A549 (cell line): ENCODE measurements at regions not wholly inside any gene's neighbourhood (a gene's known extent, or its start where the extent isn't known, plus 50 kb on each side); places are given as distances from the start of the nearest gene placed in this dataset.

Experiments used
- ATAC-seq, 2 experiments: fragments of 200-7000 bp in 1 of 2; fragments of >200 bp in 1 of 2; cut with Nextera tagmentation in 1 of 2; cut with Tn5 transposase in 1 of 2; 3 replicates each; pipeline versions ENCODE4 v1.8.0 to v1.9.1; 2018 to 2020; ENCODE audit warnings: mild to moderate bottlenecking in 1 of 2, moderate library complexity in 1 of 2
- CTCF ChIA-PET: fragments of 300-600 bp; sonication (Branson Sonifier 250); formaldehyde crosslinking; extraction: SDS; loops from one replicate; lab custom pipeline; 2021; ENCODE audit warnings: antibody characterized with exemption, inconsistent platforms; lab: Yijun Ruan, JAX
- POLR2A ChIA-PET: fragments of 350-600 bp; formaldehyde crosslinking; extraction: SDS; loops from one replicate; lab custom pipeline; 2021; ENCODE audit warnings: antibody characterized with exemption, inconsistent platforms; lab: Yijun Ruan, JAX
- DNase-seq, 2 experiments: peaks; one replicate each; pipeline versions ENCODE4 v3.0.0 to v3.0.0-alpha.2; 2011 to 2016; ENCODE audit warnings: low read depth in 1 of 2, low spot score in 1 of 2
- FAIRE-seq: peaks from 2 replicates; lab custom pipeline; 2011; peaks lifted over from hg19 to GRCh38; lab: Jason Lieb, UNC
- H3K27ac ChIP-seq, 2 experiments: fragments of >200 bp; sonication (Bioruptor Twin); formaldehyde crosslinking; 3 replicates each; pipeline ENCODE4 v1.5.1; 2016 to 2017
- H3K4me1 ChIP-seq: fragments of >200 bp; sonication (Bioruptor Twin); formaldehyde crosslinking; 3 replicates; pipeline ENCODE4 v1.6.1; 2016
- H3K4me2 ChIP-seq: fragments of >200 bp; sonication (Bioruptor Twin); formaldehyde crosslinking; 3 replicates; pipeline ENCODE4 v1.6.1; 2016
- H3K4me3 ChIP-seq: fragments of >200 bp; sonication (Bioruptor Twin); formaldehyde crosslinking; 3 replicates; pipeline ENCODE4 v1.5.1; 2016
- H3K9me3 ChIP-seq: fragments of >200 bp; sonication (Bioruptor Twin); formaldehyde crosslinking; 3 replicates; pipeline ENCODE4 v1.6.1; 2016
- CBX2 ChIP-seq: fragments of 200-600 bp; sonication (generic); IDR thresholded peaks from 2 replicates; pipeline ENCODE4 v1.6.1; 2016; ENCODE audit warnings: low read depth, mild to moderate bottlenecking, borderline replicate concordance
- CHD2 ChIP-seq: fragments of 150-350 bp; IDR thresholded peaks from 2 replicates; pipeline ENCODE4 v1.6.1; 2014; ENCODE audit warnings: low read length; ENCODE audit not compliant: partially characterized antibody
- CHD4 ChIP-seq: fragments of 200-600 bp; sonication (generic); IDR thresholded peaks from 2 replicates; pipeline ENCODE4 v1.6.1; 2016; ENCODE audit warnings: antibody characterized with exemption, mild to moderate bottlenecking, borderline replicate concordance
- E2F6 ChIP-seq: IDR thresholded peaks from 2 replicates; pipeline ENCODE4 v1.6.1; 2012; ENCODE audit warnings: low read depth, borderline replicate concordance
- EHMT2 ChIP-seq: fragments of 200-600 bp; sonication (generic); IDR thresholded peaks from 2 replicates; pipeline ENCODE4 v1.6.1; 2016; ENCODE audit warnings: antibody characterized with exemption, low read depth, mild to moderate bottlenecking, moderate library complexity
- EP300 ChIP-seq, 2 experiments: fragments of >200 bp; sonication (Bioruptor Twin); formaldehyde crosslinking; IDR thresholded peaks; 2 replicates in 1 of 2; 3 replicates in 1 of 2; pipeline ENCODE4 v1.6.1; 2016 to 2017
- FOSB ChIP-seq: fragments of 250-450 bp; sonication (Bioruptor Pico); IDR thresholded peaks from 2 replicates; pipeline ENCODE4 v1.5.0; 2020; ENCODE audit warnings: mild to moderate bottlenecking, moderate library complexity
- FOSL2 ChIP-seq, 2 experiments: fragments of 450-650 bp in 1 of 2; fragments of >200 bp in 1 of 2; sonication (Bioruptor Twin) in 1 of 2; formaldehyde crosslinking; IDR thresholded peaks; 2 replicates each; pipeline versions ENCODE4 v1.5.0 to v1.6.1; 2016 to 2020; ENCODE audit warnings: mild to moderate bottlenecking in 1 of 2, moderate library complexity in 1 of 2
- GATA3 ChIP-seq: IDR thresholded peaks from 2 replicates; pipeline ENCODE4 v1.6.1; 2012; ENCODE audit warnings: borderline replicate concordance
- HOXB5 ChIP-seq: fragments of 250-450 bp; sonication (Bioruptor Pico); IDR thresholded peaks from 2 replicates; pipeline ENCODE4 v1.5.0; 2020; ENCODE audit warnings: mild to moderate bottlenecking, moderate library complexity
- JUNB ChIP-seq: fragments of >200 bp; sonication (Bioruptor Twin); formaldehyde crosslinking; IDR thresholded peaks from 2 replicates; pipeline ENCODE4 v1.6.1; 2016
- MAZ ChIP-seq: fragments of 150-350 bp; IDR thresholded peaks from 2 replicates; pipeline ENCODE4 v1.6.1; 2014; ENCODE audit warnings: antibody characterized with exemption, low read depth, low read length, borderline replicate concordance
- MYC ChIP-seq: IDR thresholded peaks from 2 replicates; pipeline ENCODE4 v1.6.1; 2012; ENCODE audit warnings: mild to moderate bottlenecking, inconsistent platforms, low read length, improper control_type of control experiment, borderline replicate concordance
- NFE2L2 ChIP-seq: fragments of 150-350 bp; conservative IDR thresholded peaks from 2 replicates; pipeline ENCODE4 v1.6.1; 2014; ENCODE audit warnings: low read length
- PHF8 ChIP-seq: fragments of 200-600 bp; sonication (generic); IDR thresholded peaks from 2 replicates; pipeline ENCODE4 v1.6.1; 2016; ENCODE audit warnings: low read depth, mild to moderate bottlenecking, antibody characterized with exemption, moderate library complexity, borderline replicate concordance
- POLR2AphosphoS2 ChIP-seq: conservative IDR thresholded peaks from 2 replicates; pipeline ENCODE4 v1.6.1; 2012; ENCODE audit warnings: low read length, improper control_type of control experiment, inconsistent platforms
- TP53 ChIP-seq: fragments of 250-450 bp; sonication (Bioruptor Pico); IDR thresholded peaks from 2 replicates; pipeline ENCODE4 v1.5.0; 2021; ENCODE audit warnings: mild to moderate bottlenecking, moderate library complexity
- ZC3H11A ChIP-seq: fragments of 450-650 bp; IDR thresholded peaks from 2 replicates; pipeline ENCODE4 v1.6.1; 2014; ENCODE audit warnings: antibody characterized with exemption, mild to moderate bottlenecking
- ZFP36 ChIP-seq: fragments of 450-650 bp; IDR thresholded peaks from 2 replicates; pipeline ENCODE4 v1.6.1; 2014; ENCODE audit warnings: borderline replicate concordance; ENCODE audit not compliant: partially characterized antibody
- WGBS: methylation state at CpG from one replicate; pipeline ENCODE4 v1.1.6; 2017; ENCODE audit errors: missing lambda C conversion rate; 5-methylcytosine and 5-hydroxymethylcytosine counted together
- TF ChIP-seq, protein P1 (sequence below): fragments of >200 bp; sonication (Bioruptor Twin); formaldehyde crosslinking; IDR thresholded peaks from 2 replicates; pipeline ENCODE4 v1.6.1; 2016
- TF ChIP-seq, protein P2 (sequence below): fragments of 250-450 bp; sonication (Bioruptor Pico); IDR thresholded peaks from 2 replicates; pipeline ENCODE4 v1.5.0; 2021; ENCODE audit warnings: mild to moderate bottlenecking, moderate library complexity, borderline replicate concordance
- TF ChIP-seq, protein P3 (sequence below): fragments of 450-650 bp; IDR thresholded peaks from 2 replicates; pipeline ENCODE4 v1.6.1; 2014; ENCODE audit warnings: antibody characterized with exemption
- TF ChIP-seq, protein P4 (sequence below): IDR thresholded peaks from 2 replicates; pipeline ENCODE4 v1.6.1; 2012
- TF ChIP-seq, protein P5 (sequence below): fragments of 150-350 bp; IDR thresholded peaks from 2 replicates; pipeline ENCODE4 v1.6.1; 2014; ENCODE audit warnings: low read depth, mild to moderate bottlenecking, low read length

DNA sequence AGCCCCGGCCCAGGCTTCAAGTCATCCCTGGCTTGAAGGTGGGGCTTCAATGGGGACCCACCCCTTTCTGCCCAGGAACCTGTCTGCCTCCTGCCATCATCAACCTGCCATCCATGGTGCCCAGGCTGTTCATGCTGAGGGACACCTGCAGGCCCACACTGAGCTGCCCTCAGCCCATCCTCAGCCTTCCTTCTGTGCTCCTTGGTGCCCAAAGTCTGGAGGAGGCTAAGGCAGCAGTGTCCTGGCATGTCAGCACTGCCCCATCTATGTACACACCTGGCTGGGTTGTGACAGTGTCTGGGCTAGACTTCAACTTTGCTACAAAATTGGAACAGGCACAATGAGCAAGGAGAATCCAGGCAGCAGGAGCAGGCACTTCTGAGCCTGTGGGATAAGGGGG lies 745.3 kb upstream of the EPHA6 start:
- FAIRE-seq (no peak), ATAC-seq (no peak), DNase-seq (no peak)
- POLR2A ChIA-PET: no interaction called here
- no peak overlapping the region for H3K4me2 ChIP-seq
- no peaks in the 10 kb centered on the region for H3K4me1 ChIP-seq
- WGBS: 10% methylated on average over 1 of the region's 1 CpG
- no peaks in the 10 kb centered on the region for H3K9me3 ChIP-seq
- CTCF ChIA-PET: no interaction called here
- no peak overlapping the region for H3K4me3 ChIP-seq
- TF ChIP-seq FOSL2 (IDR thresholded peaks at IDR 0.05): no peak
- TF ChIP-seq FOSL2 (CRISPR knock-in tag; IDR thresholded peaks at IDR 0.05): no peak
- no peak for TF ChIP-seq POLR2AphosphoS2
- no peak for TF ChIP-seq CHD2
- TF ChIP-seq, protein P1, sequence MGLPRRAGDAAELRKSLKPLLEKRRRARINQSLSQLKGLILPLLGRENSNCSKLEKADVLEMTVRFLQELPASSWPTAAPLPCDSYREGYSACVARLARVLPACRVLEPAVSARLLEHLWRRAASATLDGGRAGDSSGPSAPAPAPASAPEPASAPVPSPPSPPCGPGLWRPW: no peak
- no peak for TF ChIP-seq PHF8
- no peak for TF ChIP-seq EHMT2
- no peak for TF ChIP-seq HOXB5 (CRISPR knock-in tag)
- no peak for TF ChIP-seq CHD4
- TF ChIP-seq, protein P2, sequence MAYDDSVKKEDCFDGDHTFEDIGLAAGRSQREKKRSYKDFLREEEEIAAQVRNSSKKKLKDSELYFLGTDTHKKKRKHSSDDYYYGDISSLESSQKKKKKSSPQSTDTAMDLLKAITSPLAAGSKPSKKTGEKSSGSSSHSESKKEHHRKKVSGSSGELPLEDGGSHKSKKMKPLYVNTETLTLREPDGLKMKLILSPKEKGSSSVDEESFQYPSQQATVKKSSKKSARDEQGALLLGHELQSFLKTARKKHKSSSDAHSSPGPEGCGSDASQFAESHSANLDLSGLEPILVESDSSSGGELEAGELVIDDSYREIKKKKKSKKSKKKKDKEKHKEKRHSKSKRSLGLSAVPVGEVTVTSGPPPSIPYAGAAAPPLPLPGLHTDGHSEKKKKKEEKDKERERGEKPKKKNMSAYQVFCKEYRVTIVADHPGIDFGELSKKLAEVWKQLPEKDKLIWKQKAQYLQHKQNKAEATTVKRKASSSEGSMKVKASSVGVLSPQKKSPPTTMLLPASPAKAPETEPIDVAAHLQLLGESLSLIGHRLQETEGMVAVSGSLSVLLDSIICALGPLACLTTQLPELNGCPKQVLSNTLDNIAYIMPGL (CRISPR knock-in tag): no peak
- TF ChIP-seq TP53 (CRISPR knock-in tag): no peak
- H3K27ac ChIP-seq: no peak overlapping the region

- H3K27ac ChIP-seq: no peak overlapping the region
- CTCF ChIA-PET: no interaction called here
- TF ChIP-seq, protein P3, sequence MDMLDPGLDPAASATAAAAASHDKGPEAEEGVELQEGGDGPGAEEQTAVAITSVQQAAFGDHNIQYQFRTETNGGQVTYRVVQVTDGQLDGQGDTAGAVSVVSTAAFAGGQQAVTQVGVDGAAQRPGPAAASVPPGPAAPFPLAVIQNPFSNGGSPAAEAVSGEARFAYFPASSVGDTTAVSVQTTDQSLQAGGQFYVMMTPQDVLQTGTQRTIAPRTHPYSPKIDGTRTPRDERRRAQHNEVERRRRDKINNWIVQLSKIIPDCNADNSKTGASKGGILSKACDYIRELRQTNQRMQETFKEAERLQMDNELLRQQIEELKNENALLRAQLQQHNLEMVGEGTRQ: no peak
- TF ChIP-seq CHD2 (no peak), MYC (no peak), EP300 (IDR thresholded peaks at IDR 0.05) (no peak), TP53 (CRISPR knock-in tag) (no peak), FOSB (CRISPR knock-in tag) (no peak), MAZ (no peak), PHF8 (no peak), JUNB (no peak), ZC3H11A (no peak), GATA3 (no peak), FOSL2 (IDR thresholded peaks at IDR 0.05) (no peak), FOSL2 (CRISPR knock-in tag; IDR thresholded peaks at IDR 0.05) (no peak), CBX2 (no peak)
- TF ChIP-seq, protein P1: no peak
- TF ChIP-seq, protein P4, sequence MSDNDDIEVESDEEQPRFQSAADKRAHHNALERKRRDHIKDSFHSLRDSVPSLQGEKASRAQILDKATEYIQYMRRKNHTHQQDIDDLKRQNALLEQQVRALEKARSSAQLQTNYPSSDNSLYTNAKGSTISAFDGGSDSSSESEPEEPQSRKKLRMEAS: no peak
- TF ChIP-seq, all 56 proteins: peak for 0
- Histone ChIP-seq H3K9me3 (no peaks in the 10 kb centered on the region), H3K4me2 (no peak overlapping the region), H3K4me1 (no peaks in the 10 kb centered on the region), H3K4me3 (no peak overlapping the region)
- DNase-seq (no peak), ATAC-seq (no peak), FAIRE-seq (no peak)
- POLR2A ChIA-PET: no interaction called here
Observed at GRCh38 chr3:96070678-96071077, 743.7 kb upstream of the EPHA6 start.

DNA sequence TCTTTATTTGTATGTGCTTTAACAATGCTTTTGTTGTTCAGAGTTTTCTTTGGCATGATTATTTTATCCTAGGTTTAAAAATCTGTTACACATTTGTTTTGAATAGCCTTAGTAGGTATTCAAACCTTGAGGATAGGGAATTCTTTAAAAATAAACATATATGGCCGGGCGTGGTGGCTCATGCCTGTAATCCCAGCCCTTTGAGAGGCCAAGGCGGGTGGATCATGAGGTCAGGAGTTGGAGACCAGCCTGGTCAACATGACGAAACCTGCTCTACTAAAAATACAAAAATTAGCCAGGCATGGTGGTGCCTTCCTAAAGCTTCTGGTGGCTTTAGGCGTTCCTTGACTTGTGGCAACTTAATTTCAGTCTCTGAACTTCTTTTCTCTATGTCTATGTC lies 743.3 kb upstream of the EPHA6 start:
- FAIRE-seq (no peak), ATAC-seq (no peak), DNase-seq (no peak)
- H3K4me1 ChIP-seq: no peaks in the 10 kb centered on the region
- H3K4me3 ChIP-seq: no peak overlapping the region
- ChIA-PET POLR2A (no interaction called here), CTCF (no interaction called here)
- H3K9me3 ChIP-seq: no peaks in the 10 kb centered on the region
- WGBS: 15% methylated on average over 5 of the region's 5 CpGs
- no peak overlapping the region for H3K4me2 ChIP-seq
- no peak overlapping the region for H3K27ac ChIP-seq
- no peak for TF ChIP-seq CHD2
- TF ChIP-seq, protein P2 (CRISPR knock-in tag): no peak
- no peak for TF ChIP-seq E2F6
- no peak for TF ChIP-seq NFE2L2
- TF ChIP-seq, protein P5, sequence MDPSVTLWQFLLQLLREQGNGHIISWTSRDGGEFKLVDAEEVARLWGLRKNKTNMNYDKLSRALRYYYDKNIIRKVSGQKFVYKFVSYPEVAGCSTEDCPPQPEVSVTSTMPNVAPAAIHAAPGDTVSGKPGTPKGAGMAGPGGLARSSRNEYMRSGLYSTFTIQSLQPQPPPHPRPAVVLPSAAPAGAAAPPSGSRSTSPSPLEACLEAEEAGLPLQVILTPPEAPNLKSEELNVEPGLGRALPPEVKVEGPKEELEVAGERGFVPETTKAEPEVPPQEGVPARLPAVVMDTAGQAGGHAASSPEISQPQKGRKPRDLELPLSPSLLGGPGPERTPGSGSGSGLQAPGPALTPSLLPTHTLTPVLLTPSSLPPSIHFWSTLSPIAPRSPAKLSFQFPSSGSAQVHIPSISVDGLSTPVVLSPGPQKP: no peak
- TF ChIP-seq ZFP36: no peak
